ENCODE measurements at regions not wholly inside any gene's neighbourhood (a gene's known extent, or its start where the extent isn't known, plus 50 kb on each side); places are given as distances from the start of the nearest gene placed in this dataset.

DNA sequence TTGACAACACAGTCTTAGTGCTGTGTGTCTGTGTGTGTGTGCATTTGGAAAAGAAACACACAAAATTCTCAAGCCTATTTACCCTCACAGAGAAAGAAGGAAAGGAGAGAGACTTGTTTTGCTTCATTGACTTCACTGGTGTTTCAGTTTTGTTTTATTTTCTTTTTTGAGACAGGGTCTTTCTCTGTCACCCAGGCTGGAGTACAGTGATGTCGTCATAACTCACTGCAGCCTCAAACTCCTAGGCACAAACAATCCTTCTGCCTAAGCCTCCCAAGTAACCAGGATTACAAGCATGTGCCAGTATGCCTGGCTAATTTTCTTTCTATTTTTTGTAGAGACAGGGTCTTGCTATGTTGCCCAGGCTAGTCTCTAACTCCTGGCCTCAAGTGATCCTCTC lies 636.9 kb downstream of the TAFA4 start:
- DNase-seq, result no peak
- CTCF ChIA-PET, result no interaction called here

DNA sequence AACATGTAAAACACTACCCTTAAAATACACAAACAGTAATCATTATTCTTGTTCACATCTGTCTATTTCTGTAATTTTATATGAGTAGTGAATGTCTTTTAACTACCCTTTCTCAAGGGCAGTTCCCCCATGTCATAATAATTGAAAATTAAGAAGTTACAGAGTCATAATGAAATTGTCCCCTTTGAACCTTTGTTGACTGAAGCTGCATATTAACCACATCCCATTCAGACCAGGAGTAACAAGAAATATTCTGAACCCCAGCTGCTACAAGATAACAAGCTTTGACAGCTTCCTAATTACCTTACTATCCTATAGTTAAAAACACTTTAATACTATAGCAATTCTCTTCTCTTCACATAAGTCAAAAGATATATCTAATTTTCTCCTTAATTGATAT lies 635.9 kb upstream of the SUCLG2 start:
- Histone ChIP-seq H2AFZ (ENCODE audit: low read depth) (no peak overlapping the region), H3K27ac (ENCODE audit: low read depth in 2 of 2, low read length in 1 of 2) (no peak overlapping the region), H4K20me1 (ENCODE audit: insufficient read depth) (no peaks in the 10 kb centered on the region), H3K9me3 (no peaks in the 10 kb centered on the region), H3K27me3 (ENCODE audit: insufficient read depth) (no peaks in the 10 kb centered on the region), H3K9ac (no peak overlapping the region), H3K4me1 (ENCODE audit: control insufficient read depth in 1 of 2, insufficient read depth in 2 of 2, low read depth in 1 of 2, low read length in 1 of 2) (no peaks in the 10 kb centered on the region), H3K4me3 (ENCODE audit: low read depth in 2 of 2, low read length in 1 of 2) (no peak overlapping the region), H3K9me2 (no peaks in the 10 kb centered on the region), H3K79me2 (ENCODE audit: insufficient read depth) (no peaks in the 10 kb centered on the region), H3K4me2 (no peak overlapping the region), H3K36me3 (replicated peaks in 1 of 2; ENCODE audit: control insufficient read depth in 1 of 2, insufficient read depth in 2 of 2, low read length in 1 of 2) (no peaks in the 10 kb centered on the region), H3F3A (replicated peaks; ENCODE audit: insufficient read depth) (no peaks in the 10 kb centered on the region)
- DNase-seq, result no peak
- ChIA-PET POLR2A (no interaction called here), CTCF (interaction anchor here (1.1 kb wide), 1 partner anchor 17 kb away, joined by 3 read pairs; no protein-coding TSS in a partner anchor)
- TF ChIP-seq RFX5 (IDR thresholded peaks at IDR 0.05; ENCODE audit: low read length), result no peak
- TF ChIP-seq, protein P1, sequence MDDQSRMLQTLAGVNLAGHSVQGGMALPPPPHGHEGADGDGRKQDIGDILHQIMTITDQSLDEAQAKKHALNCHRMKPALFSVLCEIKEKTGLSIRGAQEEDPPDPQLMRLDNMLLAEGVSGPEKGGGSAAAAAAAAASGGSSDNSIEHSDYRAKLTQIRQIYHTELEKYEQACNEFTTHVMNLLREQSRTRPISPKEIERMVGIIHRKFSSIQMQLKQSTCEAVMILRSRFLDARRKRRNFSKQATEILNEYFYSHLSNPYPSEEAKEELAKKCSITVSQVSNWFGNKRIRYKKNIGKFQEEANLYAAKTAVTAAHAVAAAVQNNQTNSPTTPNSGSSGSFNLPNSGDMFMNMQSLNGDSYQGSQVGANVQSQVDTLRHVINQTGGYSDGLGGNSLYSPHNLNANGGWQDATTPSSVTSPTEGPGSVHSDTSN (IDR thresholded peaks at IDR 0.05), result no peak
- TF ChIP-seq SIN3A (IDR thresholded peaks at IDR 0.05; ENCODE audit: borderline replicate concordance, low read depth, low read length), result no peak
- TF ChIP-seq, protein P2, sequence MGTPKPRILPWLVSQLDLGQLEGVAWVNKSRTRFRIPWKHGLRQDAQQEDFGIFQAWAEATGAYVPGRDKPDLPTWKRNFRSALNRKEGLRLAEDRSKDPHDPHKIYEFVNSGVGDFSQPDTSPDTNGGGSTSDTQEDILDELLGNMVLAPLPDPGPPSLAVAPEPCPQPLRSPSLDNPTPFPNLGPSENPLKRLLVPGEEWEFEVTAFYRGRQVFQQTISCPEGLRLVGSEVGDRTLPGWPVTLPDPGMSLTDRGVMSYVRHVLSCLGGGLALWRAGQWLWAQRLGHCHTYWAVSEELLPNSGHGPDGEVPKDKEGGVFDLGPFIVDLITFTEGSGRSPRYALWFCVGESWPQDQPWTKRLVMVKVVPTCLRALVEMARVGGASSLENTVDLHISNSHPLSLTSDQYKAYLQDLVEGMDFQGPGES (IDR thresholded peaks at IDR 0.05; ENCODE audit: low read depth, low read length), result no peak
- TF ChIP-seq CHD2 (IDR thresholded peaks at IDR 0.05; ENCODE audit: low read length, partially characterized antibody), result no peak
- no peak for TF ChIP-seq FOSL2 (IDR thresholded peaks at IDR 0.05; ENCODE audit: borderline replicate concordance, low read depth)
- TF ChIP-seq MEF2A (IDR thresholded peaks at IDR 0.05; ENCODE audit: borderline replicate concordance, low read depth), result no peak
- TF ChIP-seq, protein P3, sequence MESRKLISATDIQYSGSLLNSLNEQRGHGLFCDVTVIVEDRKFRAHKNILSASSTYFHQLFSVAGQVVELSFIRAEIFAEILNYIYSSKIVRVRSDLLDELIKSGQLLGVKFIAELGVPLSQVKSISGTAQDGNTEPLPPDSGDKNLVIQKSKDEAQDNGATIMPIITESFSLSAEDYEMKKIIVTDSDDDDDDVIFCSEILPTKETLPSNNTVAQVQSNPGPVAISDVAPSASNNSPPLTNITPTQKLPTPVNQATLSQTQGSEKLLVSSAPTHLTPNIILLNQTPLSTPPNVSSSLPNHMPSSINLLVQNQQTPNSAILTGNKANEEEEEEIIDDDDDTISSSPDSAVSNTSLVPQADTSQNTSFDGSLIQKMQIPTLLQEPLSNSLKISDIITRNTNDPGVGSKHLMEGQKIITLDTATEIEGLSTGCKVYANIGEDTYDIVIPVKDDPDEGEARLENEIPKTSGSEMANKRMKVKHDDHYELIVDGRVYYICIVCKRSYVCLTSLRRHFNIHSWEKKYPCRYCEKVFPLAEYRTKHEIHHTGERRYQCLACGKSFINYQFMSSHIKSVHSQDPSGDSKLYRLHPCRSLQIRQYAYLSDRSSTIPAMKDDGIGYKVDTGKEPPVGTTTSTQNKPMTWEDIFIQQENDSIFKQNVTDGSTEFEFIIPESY (IDR thresholded peaks at IDR 0.05; ENCODE audit: borderline replicate concordance, low read depth), result no peak
- TF ChIP-seq GATA2 (CRISPR knock-in tag; IDR thresholded peaks at IDR 0.05), result no peak
- no peak for TF ChIP-seq FOXJ3 (CRISPR knock-in tag; IDR thresholded peaks at IDR 0.05)
- TF ChIP-seq NFIC (IDR thresholded peaks at IDR 0.05; ENCODE audit: borderline replicate concordance), result no peak
- TF ChIP-seq TEAD4 (IDR thresholded peaks at IDR 0.05; ENCODE audit: borderline replicate concordance, insufficient read depth), result no peak
- no peak for TF ChIP-seq RCOR1 (IDR thresholded peaks at IDR 0.05; ENCODE audit: low read length)
- TF ChIP-seq JUND (IDR thresholded peaks at IDR 0.05), result no peak
- no peak for TF ChIP-seq POLR2AphosphoS5 (IDR thresholded peaks at IDR 0.05; ENCODE audit: low read depth, low read length)
- TF ChIP-seq, protein P4, sequence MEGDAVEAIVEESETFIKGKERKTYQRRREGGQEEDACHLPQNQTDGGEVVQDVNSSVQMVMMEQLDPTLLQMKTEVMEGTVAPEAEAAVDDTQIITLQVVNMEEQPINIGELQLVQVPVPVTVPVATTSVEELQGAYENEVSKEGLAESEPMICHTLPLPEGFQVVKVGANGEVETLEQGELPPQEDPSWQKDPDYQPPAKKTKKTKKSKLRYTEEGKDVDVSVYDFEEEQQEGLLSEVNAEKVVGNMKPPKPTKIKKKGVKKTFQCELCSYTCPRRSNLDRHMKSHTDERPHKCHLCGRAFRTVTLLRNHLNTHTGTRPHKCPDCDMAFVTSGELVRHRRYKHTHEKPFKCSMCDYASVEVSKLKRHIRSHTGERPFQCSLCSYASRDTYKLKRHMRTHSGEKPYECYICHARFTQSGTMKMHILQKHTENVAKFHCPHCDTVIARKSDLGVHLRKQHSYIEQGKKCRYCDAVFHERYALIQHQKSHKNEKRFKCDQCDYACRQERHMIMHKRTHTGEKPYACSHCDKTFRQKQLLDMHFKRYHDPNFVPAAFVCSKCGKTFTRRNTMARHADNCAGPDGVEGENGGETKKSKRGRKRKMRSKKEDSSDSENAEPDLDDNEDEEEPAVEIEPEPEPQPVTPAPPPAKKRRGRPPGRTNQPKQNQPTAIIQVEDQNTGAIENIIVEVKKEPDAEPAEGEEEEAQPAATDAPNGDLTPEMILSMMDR (IDR thresholded peaks at IDR 0.05), result no peak
- TF ChIP-seq, protein P5, sequence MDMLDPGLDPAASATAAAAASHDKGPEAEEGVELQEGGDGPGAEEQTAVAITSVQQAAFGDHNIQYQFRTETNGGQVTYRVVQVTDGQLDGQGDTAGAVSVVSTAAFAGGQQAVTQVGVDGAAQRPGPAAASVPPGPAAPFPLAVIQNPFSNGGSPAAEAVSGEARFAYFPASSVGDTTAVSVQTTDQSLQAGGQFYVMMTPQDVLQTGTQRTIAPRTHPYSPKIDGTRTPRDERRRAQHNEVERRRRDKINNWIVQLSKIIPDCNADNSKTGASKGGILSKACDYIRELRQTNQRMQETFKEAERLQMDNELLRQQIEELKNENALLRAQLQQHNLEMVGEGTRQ (IDR thresholded peaks at IDR 0.05; ENCODE audit: borderline replicate concordance, low read depth, low read length), result no peak
- TF ChIP-seq, protein P6, sequence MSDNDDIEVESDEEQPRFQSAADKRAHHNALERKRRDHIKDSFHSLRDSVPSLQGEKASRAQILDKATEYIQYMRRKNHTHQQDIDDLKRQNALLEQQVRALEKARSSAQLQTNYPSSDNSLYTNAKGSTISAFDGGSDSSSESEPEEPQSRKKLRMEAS (IDR thresholded peaks at IDR 0.05; ENCODE audit: low read depth), result no peak

More for the DNA sequence above, 636.9 kb downstream of the TAFA4 start:
- Histone ChIP-seq H3F3A (replicated peaks; ENCODE audit: insufficient read depth) (no peaks in the 10 kb centered on the region), H3K4me3 (ENCODE audit: low read depth in 2 of 2, low read length in 1 of 2) (no peak overlapping the region), H3K9me3 (no peaks in the 10 kb centered on the region), H3K36me3 (replicated peaks in 1 of 2; ENCODE audit: control insufficient read depth in 1 of 2, insufficient read depth in 2 of 2, low read length in 1 of 2) (no peaks in the 10 kb centered on the region), H3K4me1 (ENCODE audit: control insufficient read depth in 1 of 2, insufficient read depth in 2 of 2, low read depth in 1 of 2, low read length in 1 of 2) (no peaks in the 10 kb centered on the region), H3K27ac (ENCODE audit: low read depth in 2 of 2, low read length in 1 of 2) (no peak overlapping the region), H3K9me2 (no peaks in the 10 kb centered on the region), H3K79me2 (ENCODE audit: insufficient read depth) (no peaks in the 10 kb centered on the region), H3K4me2 (no peak overlapping the region), H3K27me3 (ENCODE audit: insufficient read depth) (no peaks in the 10 kb centered on the region), H4K20me1 (ENCODE audit: insufficient read depth) (no peaks in the 10 kb centered on the region), H2AFZ (ENCODE audit: low read depth) (no peak overlapping the region), H3K9ac (no peak overlapping the region)
- POLR2A ChIA-PET, result no interaction called here
- 25% methylated on average over 1 of the region's 1 CpG for WGBS (ENCODE audit: low lambda C conversion rate)
- no peak for TF ChIP-seq RCOR1 (IDR thresholded peaks at IDR 0.05; ENCODE audit: low read length)
- TF ChIP-seq, protein P5 (IDR thresholded peaks at IDR 0.05; ENCODE audit: borderline replicate concordance, low read depth, low read length), result no peak
- TF ChIP-seq EZH2phosphoT487 (IDR thresholded peaks at IDR 0.05; ENCODE audit: borderline replicate concordance, low read depth), result no peak
- no peak for TF ChIP-seq FOXJ3 (CRISPR knock-in tag; IDR thresholded peaks at IDR 0.05)
- TF ChIP-seq MXI1 (IDR thresholded peaks at IDR 0.05; ENCODE audit: low read depth, low read length), result no peak
